ENCODE measurements at regions not wholly inside any gene's neighbourhood (a gene's known extent, or its start where the extent isn't known, plus 50 kb on each side); places are given as distances from the start of the nearest gene placed in this dataset.
A peak's percentile ranks its signal among the peaks of the same experiment; 100 is the strongest.

DNA sequence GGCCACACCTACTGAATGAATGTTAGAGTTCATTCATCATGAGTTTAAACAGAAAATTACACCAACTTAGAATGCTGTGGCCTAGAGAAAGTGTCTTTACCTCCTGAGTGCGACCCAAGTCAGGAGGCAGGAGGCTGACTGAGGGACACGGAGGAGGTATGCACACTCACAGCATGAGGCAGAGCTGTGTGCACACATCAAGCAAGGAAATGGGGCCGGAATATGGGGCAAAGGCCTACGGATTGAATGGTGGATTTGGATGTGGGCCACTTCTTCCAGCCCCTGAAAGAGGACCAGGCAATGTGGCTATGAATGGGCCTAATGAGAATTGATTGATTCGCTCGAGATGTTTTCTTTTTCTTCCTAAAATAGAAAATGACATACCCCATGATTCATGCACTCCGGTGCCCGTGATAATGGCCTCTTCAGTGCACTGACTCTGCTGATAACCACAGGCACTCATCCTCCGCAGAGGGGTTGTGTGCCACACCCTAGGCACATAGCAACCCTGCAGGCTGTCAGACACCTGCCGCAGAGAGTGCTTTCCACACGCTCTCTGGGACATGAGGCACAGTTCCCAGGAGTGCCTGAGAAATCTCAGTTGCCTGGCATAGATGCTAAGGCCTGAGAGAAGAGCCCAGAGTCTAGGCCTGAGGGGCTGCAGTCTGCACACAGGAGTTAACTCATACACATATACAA is 155.5 kb downstream of the GLUL start:
- H3K27ac Mint-ChIP-seq: peak overlapping the region; percentile 98
- peak overlapping the region; percentile 67 for H3K4me3 Mint-ChIP-seq
- no peaks in the 10 kb centered on the region for H3K9me3 Mint-ChIP-seq
- H3K4me1 Mint-ChIP-seq (ENCODE audit: unreplicated experiment): peaks cover 27% of the 10 kb centered on the region
- no peaks in the 10 kb centered on the region for H3K27me3 Mint-ChIP-seq
- H3K36me3 Mint-ChIP-seq: no peaks in the 10 kb centered on the region
- TF ChIP-seq, protein P1, sequence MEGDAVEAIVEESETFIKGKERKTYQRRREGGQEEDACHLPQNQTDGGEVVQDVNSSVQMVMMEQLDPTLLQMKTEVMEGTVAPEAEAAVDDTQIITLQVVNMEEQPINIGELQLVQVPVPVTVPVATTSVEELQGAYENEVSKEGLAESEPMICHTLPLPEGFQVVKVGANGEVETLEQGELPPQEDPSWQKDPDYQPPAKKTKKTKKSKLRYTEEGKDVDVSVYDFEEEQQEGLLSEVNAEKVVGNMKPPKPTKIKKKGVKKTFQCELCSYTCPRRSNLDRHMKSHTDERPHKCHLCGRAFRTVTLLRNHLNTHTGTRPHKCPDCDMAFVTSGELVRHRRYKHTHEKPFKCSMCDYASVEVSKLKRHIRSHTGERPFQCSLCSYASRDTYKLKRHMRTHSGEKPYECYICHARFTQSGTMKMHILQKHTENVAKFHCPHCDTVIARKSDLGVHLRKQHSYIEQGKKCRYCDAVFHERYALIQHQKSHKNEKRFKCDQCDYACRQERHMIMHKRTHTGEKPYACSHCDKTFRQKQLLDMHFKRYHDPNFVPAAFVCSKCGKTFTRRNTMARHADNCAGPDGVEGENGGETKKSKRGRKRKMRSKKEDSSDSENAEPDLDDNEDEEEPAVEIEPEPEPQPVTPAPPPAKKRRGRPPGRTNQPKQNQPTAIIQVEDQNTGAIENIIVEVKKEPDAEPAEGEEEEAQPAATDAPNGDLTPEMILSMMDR (conservative IDR thresholded peaks at IDR 0.05): no peak
- no peak for DNase-seq (ENCODE audit: extremely low spot score, unreplicated experiment)

DNA sequence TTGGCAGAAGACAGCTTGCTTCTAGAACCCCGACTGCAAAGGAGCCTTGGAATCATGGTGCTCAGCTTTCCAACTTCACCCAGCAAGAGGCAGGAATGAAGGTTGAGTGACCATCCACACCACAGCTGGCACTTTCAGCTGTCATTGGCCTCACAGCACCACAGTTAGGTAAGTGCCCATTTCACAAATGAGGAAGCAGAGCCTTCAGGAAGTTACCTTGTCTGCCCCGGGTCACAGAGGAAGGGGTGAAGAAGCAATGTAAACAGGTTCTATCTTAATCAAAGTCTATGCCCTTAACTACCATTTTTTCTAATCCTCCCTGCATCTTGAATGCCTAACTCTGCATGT is 156.0 kb downstream of the GLUL start:
- TF ChIP-seq, protein P1 (conservative IDR thresholded peaks at IDR 0.05): no peak
- peaks cover 32% of the 10 kb centered on the region for H3K4me1 Mint-ChIP-seq (ENCODE audit: unreplicated experiment)
- peak overlapping the region; percentile 67 for H3K4me3 Mint-ChIP-seq
- H3K9me3 Mint-ChIP-seq: no peaks in the 10 kb centered on the region
- H3K27ac Mint-ChIP-seq: peak overlapping the region; percentile 98
- no peaks in the 10 kb centered on the region for H3K27me3 Mint-ChIP-seq
- DNase-seq (ENCODE audit: extremely low spot score, unreplicated experiment): no peak
- no peaks in the 10 kb centered on the region for H3K36me3 Mint-ChIP-seq

DNA sequence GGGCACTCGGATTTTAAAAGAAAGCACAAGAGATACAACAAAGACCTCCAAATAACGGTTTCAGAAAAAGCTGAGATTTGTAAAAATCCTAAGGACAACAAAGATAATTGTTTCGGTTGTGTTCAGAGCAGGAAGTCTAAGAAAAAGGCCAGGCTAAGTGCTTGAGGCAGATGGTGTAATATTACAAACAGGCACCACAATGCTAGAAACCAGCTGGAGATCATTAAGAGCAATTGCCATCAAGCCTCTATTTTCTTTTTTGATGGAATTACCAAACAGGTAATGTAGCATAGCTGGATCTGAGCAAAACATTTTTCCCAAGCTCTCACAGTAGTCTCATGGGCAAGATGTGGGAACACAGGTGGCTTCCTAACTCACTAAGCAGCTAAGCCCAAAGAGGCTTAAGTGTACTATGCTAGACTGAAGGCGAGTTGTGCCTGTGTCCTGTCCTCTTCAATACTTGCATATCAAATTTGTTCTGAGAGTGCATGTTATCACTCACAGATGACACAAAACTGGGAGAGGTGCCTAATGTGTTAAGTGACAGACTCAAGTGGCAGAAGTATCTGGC is 161.6 kb downstream of the GLUL start:
- TF ChIP-seq, protein P1 (conservative IDR thresholded peaks at IDR 0.05): no peak
- H3K27ac Mint-ChIP-seq: peak overlapping the region; percentile 59
- no peak for DNase-seq (ENCODE audit: extremely low spot score, unreplicated experiment)
- H3K9me3 Mint-ChIP-seq: peaks cover 10% of the 10 kb centered on the region
- no peak overlapping the region for H3K4me3 Mint-ChIP-seq
- peaks cover 29% of the 10 kb centered on the region for H3K4me1 Mint-ChIP-seq (ENCODE audit: unreplicated experiment)
- H3K36me3 Mint-ChIP-seq: peaks cover 3% of the 10 kb centered on the region
- H3K27me3 Mint-ChIP-seq: no peaks in the 10 kb centered on the region

DNA sequence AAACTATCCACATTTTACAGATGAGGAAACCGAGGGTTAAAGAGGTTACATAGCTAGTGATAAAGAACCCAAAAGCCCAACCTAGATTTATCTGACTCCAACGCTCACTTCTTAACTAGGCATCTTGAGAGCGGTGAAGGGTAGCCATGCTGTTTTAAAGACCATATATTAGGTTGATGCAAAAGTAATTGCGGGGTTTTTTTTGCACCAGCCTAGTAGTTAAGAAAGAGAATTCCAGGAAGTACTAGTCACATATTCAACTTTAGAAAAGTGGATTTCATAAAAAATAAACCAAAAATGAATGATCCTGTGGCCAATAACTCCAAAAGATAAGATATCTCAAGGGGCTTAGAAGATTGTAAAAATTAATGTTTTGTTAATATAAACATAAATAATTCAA is 162.1 kb downstream of the GLUL start:
- Mint-ChIP-seq H3K4me1 (ENCODE audit: unreplicated experiment) (peaks cover 26% of the 10 kb centered on the region), H3K4me3 (no peak overlapping the region), H3K36me3 (peaks cover 3% of the 10 kb centered on the region), H3K27ac (peak overlapping the region; percentile 59), H3K27me3 (no peaks in the 10 kb centered on the region), H3K9me3 (peaks cover 11% of the 10 kb centered on the region)
- TF ChIP-seq, protein P1 (conservative IDR thresholded peaks at IDR 0.05): no peak
- DNase-seq (ENCODE audit: extremely low spot score, unreplicated experiment): no peak

DNA sequence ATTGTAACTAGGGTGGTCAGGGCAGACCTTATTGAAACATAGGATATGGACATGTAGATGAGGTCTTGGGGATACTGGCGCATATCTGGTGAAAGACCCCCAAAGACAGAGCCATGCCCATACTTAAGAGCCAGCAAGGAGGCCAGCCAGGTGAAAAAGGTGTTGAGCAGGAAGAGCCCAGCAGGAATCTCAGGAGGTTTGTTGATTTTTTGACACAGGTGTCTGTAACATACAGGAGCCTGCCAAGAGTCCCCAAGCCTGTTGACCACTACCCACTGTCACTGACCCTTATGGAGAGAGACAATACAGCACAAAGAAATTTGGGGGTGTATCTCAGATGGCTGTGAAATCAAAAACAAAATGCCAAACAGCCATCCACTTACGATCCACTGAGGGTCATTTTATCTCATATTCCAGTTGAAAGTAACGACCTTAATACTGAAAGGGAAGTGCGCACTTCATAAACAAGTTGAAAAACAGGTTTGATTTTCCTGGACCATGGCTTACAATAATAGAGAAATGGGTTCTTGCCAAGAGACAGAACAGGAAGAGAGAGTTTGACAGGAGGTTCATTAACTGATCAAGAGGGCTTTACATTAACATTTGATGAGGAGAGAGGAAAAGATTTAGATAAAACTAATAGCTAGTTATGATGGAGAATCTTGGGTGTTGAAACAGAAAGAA is 163.6 kb downstream of the GLUL start:
- DNase-seq (ENCODE audit: extremely low spot score, unreplicated experiment): no peak
- Mint-ChIP-seq H3K27me3 (peaks cover 5% of the 10 kb centered on the region), H3K4me3 (no peak overlapping the region), H3K4me1 (ENCODE audit: unreplicated experiment) (peaks cover 26% of the 10 kb centered on the region), H3K9me3 (peaks cover 25% of the 10 kb centered on the region), H3K27ac (peak overlapping the region; percentile 6), H3K36me3 (peaks cover 3% of the 10 kb centered on the region)
- TF ChIP-seq, protein P1 (conservative IDR thresholded peaks at IDR 0.05): no peak
